SH-SY5Y (cell line): ENCODE measurements at regions not wholly inside any gene's neighbourhood (a gene's known extent, or its start where the extent isn't known, plus 50 kb on each side); places are given as distances from the start of the nearest gene placed in this dataset.

Experiments
- GATA2 ChIP-seq: IDR thresholded peaks from 2 replicates; pipeline ENCODE4 v1.6.1; 2011; ENCODE audit warnings: mild to moderate bottlenecking, low read depth, low read length
- GATA3 ChIP-seq: IDR thresholded peaks from 2 replicates; pipeline ENCODE4 v1.6.1; 2011; ENCODE audit warnings: low read depth, mild to moderate bottlenecking, low read length, moderate library complexity

GRCh38 chr2:49251251-49251650, 96.9 kb upstream of the FSHR start:
- TF ChIP-seq GATA3: no peak
- no peak for TF ChIP-seq GATA2
